ENCODE measurements at regions not wholly inside any gene's neighbourhood (a gene's known extent, or its start where the extent isn't known, plus 50 kb on each side); places are given as distances from the start of the nearest gene placed in this dataset.

GRCh38 chr1:5793516-5793915 lies 198.7 kb downstream of the NPHP4 start:
- Histone ChIP-seq H3K27me3 (ENCODE audit: control insufficient read depth, insufficient read depth, low read length) (no peaks in the 10 kb centered on the region), H3K27ac (ENCODE audit: low read depth, low read length) (no peak overlapping the region), H3K4me1 (ENCODE audit: control insufficient read depth, insufficient read depth, low read length) (0 out of 2 replicates have a peak, but pooled peaks cover 4% of the 10 kb centered on the region), H3K4me3 (ENCODE audit: low read depth, low read length) (no peak overlapping the region), H3K9me3 (ENCODE audit: control insufficient read depth, insufficient read depth, low read length) (no peaks in the 10 kb centered on the region), H3K9ac (ENCODE audit: low read depth, low read length) (no peak overlapping the region), H3K36me3 (ENCODE audit: control insufficient read depth, insufficient read depth, low read length) (no peaks in the 10 kb centered on the region)

DNA sequence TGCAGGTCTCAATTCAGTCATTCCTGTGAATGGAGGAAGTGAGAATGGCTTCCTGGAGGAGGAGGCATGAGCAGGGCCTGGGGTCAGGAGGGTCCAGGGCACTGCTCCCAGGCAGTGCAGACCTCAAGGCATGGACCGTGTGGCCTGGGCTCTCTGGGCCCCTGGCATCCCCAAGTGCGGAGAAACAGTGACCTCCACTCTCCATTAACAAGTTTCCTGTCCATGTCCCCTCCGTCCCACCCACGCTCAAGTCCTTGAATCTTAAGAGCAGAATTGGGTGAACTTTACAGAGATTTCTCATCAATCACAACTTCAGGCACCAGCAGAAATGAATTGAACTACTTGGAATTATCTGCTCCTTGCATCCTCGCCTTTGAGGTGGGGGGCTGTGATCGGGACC lies 211.1 kb downstream of the NPHP4 start:
- Histone ChIP-seq H3K27ac (ENCODE audit: low read depth, low read length) (no peak overlapping the region), H3K27me3 (ENCODE audit: control insufficient read depth, insufficient read depth, low read length) (no peaks in the 10 kb centered on the region), H3K4me1 (ENCODE audit: control insufficient read depth, insufficient read depth, low read length) (no peaks in the 10 kb centered on the region), H3K4me3 (ENCODE audit: low read depth, low read length) (no peak overlapping the region), H3K36me3 (ENCODE audit: control insufficient read depth, insufficient read depth, low read length) (no peaks in the 10 kb centered on the region), H3K9ac (ENCODE audit: low read depth, low read length) (no peak overlapping the region), H3K9me3 (ENCODE audit: control insufficient read depth, insufficient read depth, low read length) (no peaks in the 10 kb centered on the region)

DNA sequence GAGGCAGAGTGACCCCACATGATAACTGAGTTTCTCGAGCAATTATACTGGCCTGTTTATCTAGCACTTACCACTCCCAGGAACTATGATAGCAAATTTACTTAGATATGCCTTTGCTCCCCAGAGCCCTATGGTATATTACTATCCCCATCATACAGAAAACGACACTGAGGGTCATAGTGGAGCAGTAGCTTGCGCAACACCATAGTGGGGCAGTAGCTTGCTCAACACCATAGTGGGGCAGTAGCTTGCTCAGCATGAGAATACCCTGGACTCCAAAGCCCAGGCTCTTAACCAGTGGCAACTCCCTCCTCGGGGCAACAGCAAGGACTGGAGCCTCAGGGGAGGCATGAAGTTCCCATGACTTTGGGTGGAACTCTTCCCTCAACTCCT lies 211.9 kb downstream of the NPHP4 start:
- Histone ChIP-seq H3K27ac (ENCODE audit: low read depth, low read length) (no peak overlapping the region), H3K9ac (ENCODE audit: low read depth, low read length) (no peak overlapping the region), H3K27me3 (ENCODE audit: control insufficient read depth, insufficient read depth, low read length) (no peaks in the 10 kb centered on the region), H3K36me3 (ENCODE audit: control insufficient read depth, insufficient read depth, low read length) (no peaks in the 10 kb centered on the region), H3K4me1 (ENCODE audit: control insufficient read depth, insufficient read depth, low read length) (no peaks in the 10 kb centered on the region), H3K9me3 (ENCODE audit: control insufficient read depth, insufficient read depth, low read length) (no peaks in the 10 kb centered on the region), H3K4me3 (ENCODE audit: low read depth, low read length) (no peak overlapping the region)

- H3K4me1 ChIP-seq (ENCODE audit: control insufficient read depth, insufficient read depth, low read length): no peaks in the 10 kb centered on the region; the same call in 1 of the 2 replicates
- no peaks in the 10 kb centered on the region for H3K36me3 ChIP-seq (ENCODE audit: control insufficient read depth, insufficient read depth, low read length)
- H3K27ac ChIP-seq (ENCODE audit: low read depth, low read length): no peak overlapping the region
- H3K27me3 ChIP-seq (ENCODE audit: control insufficient read depth, insufficient read depth, low read length): no peaks in the 10 kb centered on the region
- no peak overlapping the region for H3K4me3 ChIP-seq (ENCODE audit: low read depth, low read length)
- H3K9ac ChIP-seq (ENCODE audit: low read depth, low read length): no peak overlapping the region
- H3K9me3 ChIP-seq (ENCODE audit: control insufficient read depth, insufficient read depth, low read length): no peaks in the 10 kb centered on the region
Observed at GRCh38 chr1:5779608-5780323, 212.5 kb downstream of the NPHP4 start.

- no peak overlapping the region for H3K4me3 ChIP-seq (ENCODE audit: low read depth, low read length)
- no peaks in the 10 kb centered on the region for H3K36me3 ChIP-seq (ENCODE audit: control insufficient read depth, insufficient read depth, low read length)
- no peaks in the 10 kb centered on the region for H3K9me3 ChIP-seq (ENCODE audit: control insufficient read depth, insufficient read depth, low read length)
- H3K27me3 ChIP-seq (ENCODE audit: control insufficient read depth, insufficient read depth, low read length): no peaks in the 10 kb centered on the region
- no peaks in the 10 kb centered on the region; the same call in 1 of the 2 replicates for H3K4me1 ChIP-seq (ENCODE audit: control insufficient read depth, insufficient read depth, low read length)
- H3K27ac ChIP-seq (ENCODE audit: low read depth, low read length): no peak overlapping the region
- H3K9ac ChIP-seq (ENCODE audit: low read depth, low read length): no peak overlapping the region
Observed at GRCh38 chr1:5776035-5776550, 216.1 kb downstream of the NPHP4 start.

- Histone ChIP-seq H3K9ac (ENCODE audit: low read depth, low read length) (no peak overlapping the region), H3K27me3 (ENCODE audit: control insufficient read depth, insufficient read depth, low read length) (no peaks in the 10 kb centered on the region), H3K36me3 (ENCODE audit: control insufficient read depth, insufficient read depth, low read length) (no peaks in the 10 kb centered on the region), H3K9me3 (ENCODE audit: control insufficient read depth, insufficient read depth, low read length) (no peaks in the 10 kb centered on the region), H3K4me1 (ENCODE audit: control insufficient read depth, insufficient read depth, low read length) (no peaks in the 10 kb centered on the region; the same call in 1 of the 2 replicates), H3K4me3 (ENCODE audit: low read depth, low read length) (no peak overlapping the region), H3K27ac (ENCODE audit: low read depth, low read length) (no peak overlapping the region)
Observed at GRCh38 chr1:5774019-5774418, 218.2 kb downstream of the NPHP4 start.

- no peaks in the 10 kb centered on the region for H3K27me3 ChIP-seq (ENCODE audit: control insufficient read depth, insufficient read depth, low read length)
- no peaks in the 10 kb centered on the region for H3K36me3 ChIP-seq (ENCODE audit: control insufficient read depth, insufficient read depth, low read length)
- H3K27ac ChIP-seq (ENCODE audit: low read depth, low read length): no peak overlapping the region
- H3K4me1 ChIP-seq (ENCODE audit: control insufficient read depth, insufficient read depth, low read length): peaks cover 11% of the 10 kb centered on the region; the same call in 1 of the 2 replicates
- H3K9me3 ChIP-seq (ENCODE audit: control insufficient read depth, insufficient read depth, low read length): no peaks in the 10 kb centered on the region
- H3K4me3 ChIP-seq (ENCODE audit: low read depth, low read length): no peak overlapping the region
- no peak overlapping the region for H3K9ac ChIP-seq (ENCODE audit: low read depth, low read length)
Observed at GRCh38 chr1:5771788-5772187, 220.4 kb downstream of the NPHP4 start.

- peaks cover 17% of the 10 kb centered on the region; the same call in 1 of the 2 replicates for H3K4me1 ChIP-seq (ENCODE audit: control insufficient read depth, insufficient read depth, low read length)
- no peak overlapping the region for H3K9ac ChIP-seq (ENCODE audit: low read depth, low read length)
- no peak overlapping the region for H3K4me3 ChIP-seq (ENCODE audit: low read depth, low read length)
- no peaks in the 10 kb centered on the region for H3K9me3 ChIP-seq (ENCODE audit: control insufficient read depth, insufficient read depth, low read length)
- H3K27ac ChIP-seq (ENCODE audit: low read depth, low read length): no peak overlapping the region
- H3K36me3 ChIP-seq (ENCODE audit: control insufficient read depth, insufficient read depth, low read length): no peaks in the 10 kb centered on the region
- no peaks in the 10 kb centered on the region for H3K27me3 ChIP-seq (ENCODE audit: control insufficient read depth, insufficient read depth, low read length)
Observed at GRCh38 chr1:5770981-5771765, 221.1 kb downstream of the NPHP4 start.

DNA sequence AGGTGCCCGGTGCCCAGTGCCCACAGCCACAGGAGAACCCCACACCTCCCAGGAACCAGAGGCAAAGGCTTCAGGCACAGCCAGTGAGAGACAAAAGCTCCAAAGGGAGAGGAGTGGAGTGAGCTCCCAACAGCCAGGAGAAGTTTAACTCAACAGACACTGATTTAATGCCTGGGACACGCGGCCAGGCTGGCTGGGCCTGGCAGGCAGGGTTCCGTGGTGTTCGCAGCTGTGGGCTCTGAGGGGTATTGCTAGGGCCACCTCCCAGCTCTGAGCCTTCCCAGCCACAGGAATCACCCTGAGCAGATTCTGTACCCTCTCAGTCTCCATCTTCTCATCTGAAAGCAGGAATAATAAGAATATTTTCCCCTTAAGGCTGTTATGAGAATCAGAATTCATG lies 222.5 kb downstream of the NPHP4 start:
- no peaks in the 10 kb centered on the region for H3K27me3 ChIP-seq (ENCODE audit: control insufficient read depth, insufficient read depth, low read length)
- no peaks in the 10 kb centered on the region for H3K36me3 ChIP-seq (ENCODE audit: control insufficient read depth, insufficient read depth, low read length)
- H3K4me1 ChIP-seq (ENCODE audit: control insufficient read depth, insufficient read depth, low read length): peaks cover 31% of the 10 kb centered on the region
- no peaks in the 10 kb centered on the region for H3K9me3 ChIP-seq (ENCODE audit: control insufficient read depth, insufficient read depth, low read length)
- H3K27ac ChIP-seq (ENCODE audit: low read depth, low read length): no peak overlapping the region
- H3K4me3 ChIP-seq (ENCODE audit: low read depth, low read length): no peak overlapping the region
- H3K9ac ChIP-seq (ENCODE audit: low read depth, low read length): no peak overlapping the region

GRCh38 chr1:5769146-5769545 lies 223.1 kb downstream of the NPHP4 start:
- no peaks in the 10 kb centered on the region for H3K27me3 ChIP-seq (ENCODE audit: control insufficient read depth, insufficient read depth, low read length)
- peaks cover 34% of the 10 kb centered on the region for H3K4me1 ChIP-seq (ENCODE audit: control insufficient read depth, insufficient read depth, low read length)
- H3K4me3 ChIP-seq (ENCODE audit: low read depth, low read length): no peak overlapping the region
- no peak overlapping the region for H3K9ac ChIP-seq (ENCODE audit: low read depth, low read length)
- H3K27ac ChIP-seq (ENCODE audit: low read depth, low read length): no peak overlapping the region
- no peaks in the 10 kb centered on the region for H3K9me3 ChIP-seq (ENCODE audit: control insufficient read depth, insufficient read depth, low read length)
- H3K36me3 ChIP-seq (ENCODE audit: control insufficient read depth, insufficient read depth, low read length): no peaks in the 10 kb centered on the region

DNA sequence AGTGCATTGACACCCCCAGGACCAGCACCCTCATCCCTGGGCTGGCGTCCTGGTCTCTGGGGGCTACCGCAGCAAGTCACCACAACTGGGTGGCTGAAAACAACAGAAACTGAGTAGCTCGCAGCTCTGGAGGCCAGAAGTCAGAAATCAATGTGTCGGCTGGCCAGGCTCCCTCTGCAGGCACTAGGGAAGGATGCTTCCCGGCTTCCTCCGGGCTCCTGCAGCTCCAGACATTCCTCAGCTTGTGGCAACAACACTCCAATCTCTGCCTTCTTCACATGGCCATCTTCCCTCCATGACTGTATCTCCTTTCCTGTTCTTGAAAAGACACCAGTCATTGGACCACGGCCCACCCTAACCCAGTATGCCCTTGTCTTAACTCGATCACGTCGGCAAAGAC lies 224.2 kb downstream of the NPHP4 start:
- H3K27me3 ChIP-seq (ENCODE audit: control insufficient read depth, insufficient read depth, low read length): no peaks in the 10 kb centered on the region
- no peak overlapping the region for H3K9ac ChIP-seq (ENCODE audit: low read depth, low read length)
- H3K4me3 ChIP-seq (ENCODE audit: low read depth, low read length): no peak overlapping the region
- H3K27ac ChIP-seq (ENCODE audit: low read depth, low read length): peak overlapping the region; percentile 43
- no peaks in the 10 kb centered on the region for H3K9me3 ChIP-seq (ENCODE audit: control insufficient read depth, insufficient read depth, low read length)
- no peaks in the 10 kb centered on the region for H3K36me3 ChIP-seq (ENCODE audit: control insufficient read depth, insufficient read depth, low read length)
- peaks cover 34% of the 10 kb centered on the region for H3K4me1 ChIP-seq (ENCODE audit: control insufficient read depth, insufficient read depth, low read length)

Data from HUES48 (cell line).